AG10803 (cell line): ENCODE measurements at regions not wholly inside any gene's neighbourhood (a gene's known extent, or its start where the extent isn't known, plus 50 kb on each side); places are given as distances from the start of the nearest gene placed in this dataset.

ENCODE experiments used
- DNase-seq: peaks from one replicate; pipeline ENCODE4 v3.0.0; 2010; ENCODE audit warnings: low read depth
- H3K4me3 ChIP-seq: 2 replicates; pipeline ENCODE4 v1.5.1; 2011; ENCODE audit warnings: mild to moderate bottlenecking, low read length, control low read depth
- TF ChIP-seq, protein P1 (sequence below): conservative IDR thresholded peaks from 2 replicates; pipeline ENCODE4 v1.5.1; 2011; ENCODE audit warnings: mild to moderate bottlenecking, low read length, control low read depth, inconsistent platforms

DNA sequence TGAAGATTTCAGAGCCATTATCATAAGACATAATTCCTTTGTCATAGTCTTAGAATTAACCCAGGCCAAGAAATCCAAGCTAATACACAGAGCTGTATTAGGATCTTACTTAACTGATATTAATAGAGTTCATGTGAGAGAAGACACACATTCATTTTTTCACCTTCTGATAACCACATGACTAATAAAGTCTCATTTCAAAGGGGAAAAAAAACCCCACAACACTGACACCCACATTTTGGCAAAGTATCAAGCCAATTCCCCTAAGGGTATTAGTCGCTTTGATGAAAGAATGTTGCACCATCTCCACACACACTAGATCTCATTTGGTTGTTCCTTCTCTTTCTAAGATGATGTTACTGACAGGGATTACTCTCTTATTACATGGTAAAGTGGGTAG lies 344.4 kb upstream of the ESRRG start:
- DNase-seq: no peak
- H3K4me3 ChIP-seq: no peak overlapping the region
- TF ChIP-seq, protein P1, sequence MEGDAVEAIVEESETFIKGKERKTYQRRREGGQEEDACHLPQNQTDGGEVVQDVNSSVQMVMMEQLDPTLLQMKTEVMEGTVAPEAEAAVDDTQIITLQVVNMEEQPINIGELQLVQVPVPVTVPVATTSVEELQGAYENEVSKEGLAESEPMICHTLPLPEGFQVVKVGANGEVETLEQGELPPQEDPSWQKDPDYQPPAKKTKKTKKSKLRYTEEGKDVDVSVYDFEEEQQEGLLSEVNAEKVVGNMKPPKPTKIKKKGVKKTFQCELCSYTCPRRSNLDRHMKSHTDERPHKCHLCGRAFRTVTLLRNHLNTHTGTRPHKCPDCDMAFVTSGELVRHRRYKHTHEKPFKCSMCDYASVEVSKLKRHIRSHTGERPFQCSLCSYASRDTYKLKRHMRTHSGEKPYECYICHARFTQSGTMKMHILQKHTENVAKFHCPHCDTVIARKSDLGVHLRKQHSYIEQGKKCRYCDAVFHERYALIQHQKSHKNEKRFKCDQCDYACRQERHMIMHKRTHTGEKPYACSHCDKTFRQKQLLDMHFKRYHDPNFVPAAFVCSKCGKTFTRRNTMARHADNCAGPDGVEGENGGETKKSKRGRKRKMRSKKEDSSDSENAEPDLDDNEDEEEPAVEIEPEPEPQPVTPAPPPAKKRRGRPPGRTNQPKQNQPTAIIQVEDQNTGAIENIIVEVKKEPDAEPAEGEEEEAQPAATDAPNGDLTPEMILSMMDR: no peak

DNA sequence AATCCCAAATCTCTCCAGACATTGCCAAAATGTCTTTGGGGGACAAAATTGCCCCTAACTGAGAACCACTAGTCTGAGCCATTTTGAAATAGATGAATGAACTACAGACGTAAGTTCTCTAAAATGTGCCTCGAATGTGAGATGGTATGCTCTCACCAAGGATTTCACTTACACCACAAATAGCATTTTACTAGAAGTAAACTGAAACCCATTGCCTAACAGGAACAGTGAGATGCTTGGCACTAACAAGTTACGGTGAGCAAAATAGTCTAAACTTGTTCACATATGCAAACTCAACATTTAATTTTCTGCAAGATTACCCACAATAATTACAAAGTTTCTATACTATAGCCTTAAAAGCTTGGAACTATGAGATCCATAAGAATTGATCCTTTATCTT lies 343.6 kb upstream of the ESRRG start:
- DNase-seq: no peak
- TF ChIP-seq, protein P1: no peak
- no peak overlapping the region for H3K4me3 ChIP-seq

DNA sequence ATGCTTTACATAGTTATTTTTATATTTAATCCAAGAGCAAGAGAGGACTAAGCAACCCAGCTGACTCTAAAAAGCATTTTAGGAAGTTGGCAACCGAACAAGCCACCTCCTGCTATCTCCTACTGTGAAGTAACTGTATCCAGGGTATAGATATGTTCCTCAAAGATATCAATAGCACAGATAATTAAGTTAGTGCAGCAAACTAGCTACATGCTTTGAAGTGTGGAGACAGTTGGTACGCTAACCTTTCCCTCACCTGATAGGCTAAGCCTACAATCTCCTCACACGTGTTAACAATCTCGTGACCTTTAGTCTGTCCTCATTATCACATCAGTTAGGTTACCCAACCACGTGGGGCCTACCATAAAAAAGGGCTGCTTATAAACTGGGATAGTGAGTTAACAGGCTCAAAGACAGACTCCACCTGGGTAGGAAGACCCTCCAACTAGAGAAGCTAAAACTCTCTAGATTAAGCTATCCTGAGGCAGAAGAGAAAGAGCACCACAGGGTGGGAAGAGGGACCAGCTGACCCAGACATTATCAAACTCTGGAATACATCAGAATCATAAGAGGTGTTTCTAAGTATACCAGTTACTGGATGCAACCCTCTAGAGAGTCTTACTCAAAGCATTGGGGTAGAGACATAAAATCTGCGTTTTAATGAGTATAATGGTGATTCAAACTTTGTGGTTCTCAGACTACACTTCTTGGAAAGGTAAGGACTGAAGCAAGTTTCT lies 340.1 kb upstream of the ESRRG start:
- no peak overlapping the region for H3K4me3 ChIP-seq
- DNase-seq: no peak
- TF ChIP-seq, protein P1: no peak

DNA sequence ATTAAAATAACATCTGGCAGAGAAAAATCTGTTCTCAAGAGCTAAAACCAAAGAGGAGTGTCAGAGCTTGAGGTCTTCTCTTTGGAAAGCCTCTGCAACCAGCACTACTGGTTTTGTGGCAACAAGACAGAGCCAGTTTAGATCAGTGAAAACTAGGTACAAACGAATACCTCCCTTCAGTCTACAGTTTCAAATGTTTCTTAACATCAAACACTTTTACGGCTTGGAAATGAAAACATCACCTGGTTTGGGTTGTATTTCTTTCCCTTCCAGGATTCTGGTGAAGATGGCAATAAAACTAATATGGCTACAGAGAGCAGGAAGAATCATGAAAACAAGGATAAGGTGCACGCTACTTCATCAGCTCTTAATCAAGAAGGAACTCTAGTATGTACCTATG lies 339.4 kb upstream of the ESRRG start:
- no peak overlapping the region for H3K4me3 ChIP-seq
- no peak for DNase-seq
- TF ChIP-seq, protein P1: no peak

DNA sequence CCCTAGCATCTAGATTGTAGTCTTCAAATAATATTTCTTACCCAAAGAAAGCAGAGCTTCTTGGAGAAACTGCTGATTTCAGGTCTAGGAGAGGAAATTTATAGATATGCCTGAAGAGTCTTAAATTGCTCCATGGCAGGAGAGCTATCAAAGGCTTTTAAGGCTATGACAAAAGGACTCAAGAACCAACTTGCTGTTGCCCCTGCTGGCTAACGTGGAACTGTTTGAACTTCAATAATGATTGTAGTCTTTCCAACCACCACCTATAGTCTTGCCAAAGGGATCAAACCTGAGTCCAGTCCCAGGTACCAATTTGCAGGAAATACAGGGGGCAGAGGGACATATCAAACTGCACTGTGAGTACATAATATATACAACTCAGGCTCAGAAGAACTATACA lies 336.2 kb upstream of the ESRRG start:
- TF ChIP-seq, protein P1: no peak
- no peak for DNase-seq
- H3K4me3 ChIP-seq: no peak overlapping the region

DNA sequence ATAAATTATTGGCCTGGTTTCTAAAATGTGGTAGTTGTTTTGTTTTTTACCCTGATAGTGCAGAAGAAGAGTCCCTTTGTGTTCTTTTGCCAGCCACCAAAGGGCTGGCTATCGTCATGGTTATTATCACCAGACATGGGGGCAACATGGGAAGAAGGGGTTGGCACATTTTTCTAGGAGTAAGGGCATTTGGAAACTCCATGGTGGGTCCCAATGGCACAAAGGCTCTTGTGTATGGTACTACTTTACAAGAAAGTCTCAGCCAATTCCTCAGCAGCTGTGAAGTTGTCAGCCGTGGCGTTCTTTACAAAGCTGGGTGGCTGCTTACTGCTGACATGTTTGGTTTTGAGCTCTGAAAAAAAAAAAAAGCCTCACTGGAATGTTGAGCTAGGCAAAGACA lies 330.4 kb upstream of the ESRRG start:
- TF ChIP-seq, protein P1: no peak
- no peak overlapping the region for H3K4me3 ChIP-seq
- no peak for DNase-seq

DNA sequence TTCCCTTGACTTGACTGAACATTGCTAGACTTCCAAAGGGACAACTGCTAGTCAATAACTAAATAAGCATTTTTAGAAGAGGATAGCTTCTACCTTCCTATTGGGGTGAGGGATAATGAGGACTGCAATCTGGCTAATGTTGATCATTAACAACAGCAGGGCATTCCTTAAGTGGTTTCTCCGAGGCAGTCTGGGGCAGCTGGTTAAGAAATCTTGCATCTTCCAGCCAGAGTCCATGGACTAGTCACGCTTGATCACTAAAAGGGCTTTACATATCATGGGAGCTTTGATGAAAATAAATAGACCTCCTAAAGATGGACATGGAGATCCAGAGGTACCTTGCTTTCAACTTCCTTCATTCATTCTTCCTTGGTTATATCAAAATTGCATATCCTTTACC lies 329.4 kb upstream of the ESRRG start:
- TF ChIP-seq, protein P1: no peak
- no peak overlapping the region for H3K4me3 ChIP-seq
- no peak for DNase-seq
